ENCODE measurements at regions not wholly inside any gene's neighbourhood (a gene's known extent, or its start where the extent isn't known, plus 50 kb on each side); places are given as distances from the start of the nearest gene placed in this dataset.

DNA sequence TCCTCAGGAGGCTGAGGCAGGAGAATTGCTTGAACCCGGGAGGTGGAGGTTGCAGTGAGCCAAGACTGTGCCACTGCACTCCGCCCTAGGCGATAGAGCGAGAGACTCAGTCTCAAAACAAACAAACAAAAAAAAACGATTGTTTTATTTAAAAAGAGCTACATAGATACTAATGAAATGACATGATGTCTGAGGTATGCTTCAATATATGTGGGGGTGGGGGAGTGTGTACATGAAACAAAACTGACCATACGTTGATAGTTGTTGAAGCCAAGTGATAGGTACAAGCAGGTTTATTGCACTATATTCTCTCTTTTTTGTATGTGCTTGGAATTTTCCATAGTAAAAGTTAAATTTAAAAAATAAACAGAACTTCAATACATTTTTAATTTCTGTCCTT is 240.1 kb downstream of the TFAP2A start:
- Histone ChIP-seq H3K4me3 (replicated peaks in 1 of 2; ENCODE audit: low read depth in 1 of 2, low read length in 2 of 2) (no peak overlapping the region), H2AFZ (ENCODE audit: low read depth, low read length, poor library complexity, severe bottlenecking) (no peak overlapping the region), H3K9me2 (ENCODE audit: insufficient read depth) (no peaks in the 10 kb centered on the region), H3K9ac (ENCODE audit: low read length) (no peak overlapping the region), H3K36me3 (ENCODE audit: control insufficient read depth in 1 of 2, insufficient read depth in 2 of 2, low read length in 2 of 2) (no peaks in the 10 kb centered on the region), H4K20me1 (ENCODE audit: insufficient read depth) (no peaks in the 10 kb centered on the region), H3K4me1 (ENCODE audit: control insufficient read depth in 1 of 2, insufficient read depth in 2 of 2, low read length in 2 of 2) (peaks cover 0 to 9% of the 10 kb centered on the region in 2 experiments; a peak in 2 of 4 replicates), H3K27me3 (ENCODE audit: insufficient read depth, low read length) (no peaks in the 10 kb centered on the region), H3K4me2 (ENCODE audit: low read length) (no peak overlapping the region), H3K27ac (ENCODE audit: low read depth, low read length) (no peak overlapping the region), H3K79me2 (ENCODE audit: insufficient read depth, low read length) (no peaks in the 10 kb centered on the region), H3K9me3 (ENCODE audit: control insufficient read depth in 1 of 2, insufficient read depth in 1 of 2, low read depth in 1 of 2, low read length in 2 of 2) (no peaks in the 10 kb centered on the region)
- no TSS peak for BruUV-seq (replicated peaks)
- RAD21 ChIA-PET (ENCODE audit: low non-redundant PET in 1 of 2, low total read pairs in 2 of 2, uncharacterized antibody in 2 of 2, unreplicated experiment in 2 of 2) = no interaction called here
- POLR2A ChIA-PET = no interaction called here
- no peak for DNase-seq (ENCODE audit: low read depth, low spot score)
- ATAC-seq = no peak
- intact Hi-C loops (cut with micrococcal nuclease) = no loop called here
- CTCF ChIA-PET = no interaction called here
- TF ChIP-seq EZH2 (IDR thresholded peaks at IDR 0.05) (no peak), CBX3 (IDR thresholded peaks at IDR 0.05; ENCODE audit: low read depth) (no peak), YY1 (IDR thresholded peaks at IDR 0.05; ENCODE audit: extremely low read depth, insufficient replicate concordance, low read depth, low read length) (no peak), EGR1 (IDR thresholded peaks at IDR 0.05; ENCODE audit: low read depth) (no peak), POLR2AphosphoS5 (IDR thresholded peaks at IDR 0.05; ENCODE audit: low read depth, low read length) (no peak), ZNF274 (IDR thresholded peaks at IDR 0.05; ENCODE audit: low read depth, low read length) (no peak), SIN3A (IDR thresholded peaks at IDR 0.05; ENCODE audit: low read depth) (no peak), ZFX (IDR thresholded peaks at IDR 0.05) (no peak), CEBPB (IDR thresholded peaks at IDR 0.05; ENCODE audit: low read depth) (no peak), EZH2phosphoT487 (IDR thresholded peaks at IDR 0.05; ENCODE audit: borderline replicate concordance) (no peak), POLR2A (IDR thresholded peaks at IDR 0.05; ENCODE audit: borderline replicate concordance, extremely low read depth, insufficient read depth, insufficient read length) (no peak)
- TF ChIP-seq, protein P1, sequence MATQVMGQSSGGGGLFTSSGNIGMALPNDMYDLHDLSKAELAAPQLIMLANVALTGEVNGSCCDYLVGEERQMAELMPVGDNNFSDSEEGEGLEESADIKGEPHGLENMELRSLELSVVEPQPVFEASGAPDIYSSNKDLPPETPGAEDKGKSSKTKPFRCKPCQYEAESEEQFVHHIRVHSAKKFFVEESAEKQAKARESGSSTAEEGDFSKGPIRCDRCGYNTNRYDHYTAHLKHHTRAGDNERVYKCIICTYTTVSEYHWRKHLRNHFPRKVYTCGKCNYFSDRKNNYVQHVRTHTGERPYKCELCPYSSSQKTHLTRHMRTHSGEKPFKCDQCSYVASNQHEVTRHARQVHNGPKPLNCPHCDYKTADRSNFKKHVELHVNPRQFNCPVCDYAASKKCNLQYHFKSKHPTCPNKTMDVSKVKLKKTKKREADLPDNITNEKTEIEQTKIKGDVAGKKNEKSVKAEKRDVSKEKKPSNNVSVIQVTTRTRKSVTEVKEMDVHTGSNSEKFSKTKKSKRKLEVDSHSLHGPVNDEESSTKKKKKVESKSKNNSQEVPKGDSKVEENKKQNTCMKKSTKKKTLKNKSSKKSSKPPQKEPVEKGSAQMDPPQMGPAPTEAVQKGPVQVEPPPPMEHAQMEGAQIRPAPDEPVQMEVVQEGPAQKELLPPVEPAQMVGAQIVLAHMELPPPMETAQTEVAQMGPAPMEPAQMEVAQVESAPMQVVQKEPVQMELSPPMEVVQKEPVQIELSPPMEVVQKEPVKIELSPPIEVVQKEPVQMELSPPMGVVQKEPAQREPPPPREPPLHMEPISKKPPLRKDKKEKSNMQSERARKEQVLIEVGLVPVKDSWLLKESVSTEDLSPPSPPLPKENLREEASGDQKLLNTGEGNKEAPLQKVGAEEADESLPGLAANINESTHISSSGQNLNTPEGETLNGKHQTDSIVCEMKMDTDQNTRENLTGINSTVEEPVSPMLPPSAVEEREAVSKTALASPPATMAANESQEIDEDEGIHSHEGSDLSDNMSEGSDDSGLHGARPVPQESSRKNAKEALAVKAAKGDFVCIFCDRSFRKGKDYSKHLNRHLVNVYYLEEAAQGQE (IDR thresholded peaks at IDR 0.05; ENCODE audit: low read depth) = no peak
- TF ChIP-seq, protein P2, sequence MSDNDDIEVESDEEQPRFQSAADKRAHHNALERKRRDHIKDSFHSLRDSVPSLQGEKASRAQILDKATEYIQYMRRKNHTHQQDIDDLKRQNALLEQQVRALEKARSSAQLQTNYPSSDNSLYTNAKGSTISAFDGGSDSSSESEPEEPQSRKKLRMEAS (IDR thresholded peaks at IDR 0.05) = no peak
- TF ChIP-seq, protein P3, sequence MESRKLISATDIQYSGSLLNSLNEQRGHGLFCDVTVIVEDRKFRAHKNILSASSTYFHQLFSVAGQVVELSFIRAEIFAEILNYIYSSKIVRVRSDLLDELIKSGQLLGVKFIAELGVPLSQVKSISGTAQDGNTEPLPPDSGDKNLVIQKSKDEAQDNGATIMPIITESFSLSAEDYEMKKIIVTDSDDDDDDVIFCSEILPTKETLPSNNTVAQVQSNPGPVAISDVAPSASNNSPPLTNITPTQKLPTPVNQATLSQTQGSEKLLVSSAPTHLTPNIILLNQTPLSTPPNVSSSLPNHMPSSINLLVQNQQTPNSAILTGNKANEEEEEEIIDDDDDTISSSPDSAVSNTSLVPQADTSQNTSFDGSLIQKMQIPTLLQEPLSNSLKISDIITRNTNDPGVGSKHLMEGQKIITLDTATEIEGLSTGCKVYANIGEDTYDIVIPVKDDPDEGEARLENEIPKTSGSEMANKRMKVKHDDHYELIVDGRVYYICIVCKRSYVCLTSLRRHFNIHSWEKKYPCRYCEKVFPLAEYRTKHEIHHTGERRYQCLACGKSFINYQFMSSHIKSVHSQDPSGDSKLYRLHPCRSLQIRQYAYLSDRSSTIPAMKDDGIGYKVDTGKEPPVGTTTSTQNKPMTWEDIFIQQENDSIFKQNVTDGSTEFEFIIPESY (IDR thresholded peaks at IDR 0.05; ENCODE audit: extremely low read depth, insufficient replicate concordance, low read length) = no peak
